Transverse colon (tissue), 4 donors: ENCODE measurements at regions not wholly inside any gene's neighbourhood (a gene's known extent, or its start where the extent isn't known, plus 50 kb on each side); places are given as distances from the start of the nearest gene placed in this dataset.

Experiments
- EP300 ChIP-seq: sonication (generic); formaldehyde crosslinking; IDR thresholded peaks from one replicate; pipeline ENCODE4 v1.6.1; 2017; ENCODE audit warnings: antibody characterized with exemption, low read depth
- POLR2A ChIP-seq: fragments of 450-650 bp; IDR thresholded peaks from one replicate; pipeline ENCODE4 v1.6.1; 2016; ENCODE audit warnings: antibody characterized with exemption, mild to moderate bottlenecking, moderate library complexity
- POLR2AphosphoS5 ChIP-seq, 3 donors: sonication (generic); formaldehyde crosslinking; IDR thresholded peaks; one replicate each; pipeline ENCODE4 v1.6.1; 2016; ENCODE audit warnings: antibody characterized with exemption in 3 of 3
- TF ChIP-seq, protein P1 (sequence below), 5 experiments: fragments of 200-600 bp in 3 of 5; fragments of 450-650 bp in 2 of 5; sonication (generic) in 3 of 5; IDR thresholded peaks; 1 replicate in 2 of 5; 2 replicates in 3 of 5; pipeline ENCODE4 v1.5.1; 2016 to 2017; ENCODE audit warnings: antibody characterized with exemption in 5 of 5, inconsistent platforms in 3 of 5, mild to moderate bottlenecking in 2 of 5, moderate library complexity in 1 of 5

- TF ChIP-seq POLR2A, result no peak
- TF ChIP-seq, protein P1, sequence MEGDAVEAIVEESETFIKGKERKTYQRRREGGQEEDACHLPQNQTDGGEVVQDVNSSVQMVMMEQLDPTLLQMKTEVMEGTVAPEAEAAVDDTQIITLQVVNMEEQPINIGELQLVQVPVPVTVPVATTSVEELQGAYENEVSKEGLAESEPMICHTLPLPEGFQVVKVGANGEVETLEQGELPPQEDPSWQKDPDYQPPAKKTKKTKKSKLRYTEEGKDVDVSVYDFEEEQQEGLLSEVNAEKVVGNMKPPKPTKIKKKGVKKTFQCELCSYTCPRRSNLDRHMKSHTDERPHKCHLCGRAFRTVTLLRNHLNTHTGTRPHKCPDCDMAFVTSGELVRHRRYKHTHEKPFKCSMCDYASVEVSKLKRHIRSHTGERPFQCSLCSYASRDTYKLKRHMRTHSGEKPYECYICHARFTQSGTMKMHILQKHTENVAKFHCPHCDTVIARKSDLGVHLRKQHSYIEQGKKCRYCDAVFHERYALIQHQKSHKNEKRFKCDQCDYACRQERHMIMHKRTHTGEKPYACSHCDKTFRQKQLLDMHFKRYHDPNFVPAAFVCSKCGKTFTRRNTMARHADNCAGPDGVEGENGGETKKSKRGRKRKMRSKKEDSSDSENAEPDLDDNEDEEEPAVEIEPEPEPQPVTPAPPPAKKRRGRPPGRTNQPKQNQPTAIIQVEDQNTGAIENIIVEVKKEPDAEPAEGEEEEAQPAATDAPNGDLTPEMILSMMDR (IDR thresholded peaks at IDR 0.05), result no peak
- no peak for TF ChIP-seq POLR2AphosphoS5 (IDR thresholded peaks at IDR 0.05)
- TF ChIP-seq EP300, result no peak
Observed at GRCh38 chr4:56134266-56134665, 185.5 kb downstream of the CEP135 start.
